ENCODE measurements at regions not wholly inside any gene's neighbourhood (a gene's known extent, or its start where the extent isn't known, plus 50 kb on each side); places are given as distances from the start of the nearest gene placed in this dataset.

DNA sequence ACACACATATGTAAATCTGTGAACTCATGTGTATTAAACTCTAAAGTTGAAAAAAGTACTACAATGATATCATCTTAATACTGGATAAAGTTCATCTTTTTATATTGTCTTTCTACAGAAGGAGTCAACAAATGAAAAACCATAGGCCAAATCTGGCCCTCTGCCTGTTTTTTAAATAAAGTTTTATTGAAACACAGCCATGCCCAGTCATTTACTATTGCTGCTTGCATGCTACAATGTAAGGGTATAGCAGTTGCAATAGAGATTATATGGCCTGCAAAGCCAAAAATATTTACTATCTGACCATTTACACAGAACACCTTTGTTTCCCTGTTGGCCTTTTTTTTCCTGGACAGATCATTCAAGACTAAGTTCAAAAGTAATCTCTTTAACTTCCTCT, 374.6 kb upstream of the ARID1B start:
- TF ChIP-seq EZH2 (optimal IDR thresholded peaks at IDR 0.05; ENCODE audit: low read depth, low read length): no peak
- TF ChIP-seq, protein P1, sequence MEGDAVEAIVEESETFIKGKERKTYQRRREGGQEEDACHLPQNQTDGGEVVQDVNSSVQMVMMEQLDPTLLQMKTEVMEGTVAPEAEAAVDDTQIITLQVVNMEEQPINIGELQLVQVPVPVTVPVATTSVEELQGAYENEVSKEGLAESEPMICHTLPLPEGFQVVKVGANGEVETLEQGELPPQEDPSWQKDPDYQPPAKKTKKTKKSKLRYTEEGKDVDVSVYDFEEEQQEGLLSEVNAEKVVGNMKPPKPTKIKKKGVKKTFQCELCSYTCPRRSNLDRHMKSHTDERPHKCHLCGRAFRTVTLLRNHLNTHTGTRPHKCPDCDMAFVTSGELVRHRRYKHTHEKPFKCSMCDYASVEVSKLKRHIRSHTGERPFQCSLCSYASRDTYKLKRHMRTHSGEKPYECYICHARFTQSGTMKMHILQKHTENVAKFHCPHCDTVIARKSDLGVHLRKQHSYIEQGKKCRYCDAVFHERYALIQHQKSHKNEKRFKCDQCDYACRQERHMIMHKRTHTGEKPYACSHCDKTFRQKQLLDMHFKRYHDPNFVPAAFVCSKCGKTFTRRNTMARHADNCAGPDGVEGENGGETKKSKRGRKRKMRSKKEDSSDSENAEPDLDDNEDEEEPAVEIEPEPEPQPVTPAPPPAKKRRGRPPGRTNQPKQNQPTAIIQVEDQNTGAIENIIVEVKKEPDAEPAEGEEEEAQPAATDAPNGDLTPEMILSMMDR (IDR thresholded peaks at IDR 0.05; ENCODE audit: low read length): no peak
